ENCODE measurements at regions not wholly inside any gene's neighbourhood (a gene's known extent, or its start where the extent isn't known, plus 50 kb on each side); places are given as distances from the start of the nearest gene placed in this dataset.
"Not testable (repeated sequence)": the region's sequence is repeated elsewhere in the genome, so short reads cannot be mapped to it uniquely, and the experiment has no call there.

DNA sequence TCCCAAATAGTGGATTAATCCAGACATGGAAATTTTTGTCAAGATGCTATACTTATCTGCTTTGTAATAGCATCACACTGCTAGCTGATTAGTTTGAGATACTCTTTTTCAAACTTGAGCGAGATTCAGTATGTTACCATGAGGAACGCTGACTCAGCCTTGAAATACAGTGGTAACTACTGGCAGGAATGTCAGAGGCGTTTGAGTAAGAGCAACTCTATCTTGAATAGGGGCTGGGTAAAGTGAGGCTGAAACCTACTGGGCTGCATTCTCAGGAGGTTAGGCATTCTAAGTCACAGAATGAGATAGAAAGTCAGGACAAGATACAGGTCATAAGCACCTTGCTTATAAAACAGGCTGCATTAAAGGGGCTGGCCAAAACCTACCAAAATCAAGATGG, 2519.6 kb downstream of the ARAP2 start:
- no peak overlapping the region for H3K4me3 Mint-ChIP-seq
- TF ChIP-seq, protein P1, sequence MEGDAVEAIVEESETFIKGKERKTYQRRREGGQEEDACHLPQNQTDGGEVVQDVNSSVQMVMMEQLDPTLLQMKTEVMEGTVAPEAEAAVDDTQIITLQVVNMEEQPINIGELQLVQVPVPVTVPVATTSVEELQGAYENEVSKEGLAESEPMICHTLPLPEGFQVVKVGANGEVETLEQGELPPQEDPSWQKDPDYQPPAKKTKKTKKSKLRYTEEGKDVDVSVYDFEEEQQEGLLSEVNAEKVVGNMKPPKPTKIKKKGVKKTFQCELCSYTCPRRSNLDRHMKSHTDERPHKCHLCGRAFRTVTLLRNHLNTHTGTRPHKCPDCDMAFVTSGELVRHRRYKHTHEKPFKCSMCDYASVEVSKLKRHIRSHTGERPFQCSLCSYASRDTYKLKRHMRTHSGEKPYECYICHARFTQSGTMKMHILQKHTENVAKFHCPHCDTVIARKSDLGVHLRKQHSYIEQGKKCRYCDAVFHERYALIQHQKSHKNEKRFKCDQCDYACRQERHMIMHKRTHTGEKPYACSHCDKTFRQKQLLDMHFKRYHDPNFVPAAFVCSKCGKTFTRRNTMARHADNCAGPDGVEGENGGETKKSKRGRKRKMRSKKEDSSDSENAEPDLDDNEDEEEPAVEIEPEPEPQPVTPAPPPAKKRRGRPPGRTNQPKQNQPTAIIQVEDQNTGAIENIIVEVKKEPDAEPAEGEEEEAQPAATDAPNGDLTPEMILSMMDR (IDR thresholded peaks at IDR 0.05): no peak
- no peaks in the 10 kb centered on the region for H3K27me3 ChIP-seq (ENCODE audit: control insufficient read depth, insufficient read depth, low read length)
- no peaks in the 10 kb centered on the region for H3K27me3 Mint-ChIP-seq (ENCODE audit: low read depth in 2 of 2)
- 62% methylated on average over 3 of the region's 3 CpGs for WGBS (ENCODE audit: insufficient coverage)
- H3K36me3 ChIP-seq (ENCODE audit: control insufficient read depth, insufficient read depth, low read length): no peaks in the 10 kb centered on the region
- no peak overlapping the region for H3K4me3 ChIP-seq (ENCODE audit: low read length)
- DNase-seq (no peak), ATAC-seq (no peak)
- intact Hi-C loops (cut with micrococcal nuclease): no loop called here
- no peaks in the 10 kb centered on the region for H3K4me1 ChIP-seq (ENCODE audit: control insufficient read depth, insufficient read depth, low read length)
- no peaks in the 10 kb centered on the region for H3K9me3 ChIP-seq (ENCODE audit: control insufficient read depth, insufficient read depth, low read length)
- no peaks in the 10 kb centered on the region for H3K4me1 Mint-ChIP-seq
- H3K9me3 Mint-ChIP-seq: peaks cover 5 to 7% of the 10 kb centered on the region in 2 donors
- no peaks in the 10 kb centered on the region for H3K36me3 Mint-ChIP-seq
- no peak overlapping the region for H3K27ac ChIP-seq (ENCODE audit: low read length)
- no peak overlapping the region for H3K27ac Mint-ChIP-seq

DNA sequence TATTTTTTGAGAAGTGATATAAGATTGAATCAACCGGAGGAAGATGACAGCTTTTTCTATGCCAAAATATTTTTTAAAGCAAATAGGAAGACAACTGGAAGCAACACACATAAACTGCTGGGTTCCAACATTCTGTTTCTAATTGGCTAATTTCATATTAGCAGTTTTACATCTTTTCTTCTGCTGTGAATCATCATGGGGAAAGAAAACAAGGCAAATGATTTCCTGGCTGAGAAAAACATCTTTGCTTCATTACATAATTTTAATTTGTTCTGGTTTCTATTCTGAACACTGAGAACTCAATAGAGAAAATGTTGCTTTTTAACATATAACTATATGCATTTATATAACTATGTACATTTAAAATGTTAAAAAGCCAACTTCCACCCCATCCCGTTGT, 2518.5 kb downstream of the ARAP2 start:
- peaks cover 4 to 5% of the 10 kb centered on the region in 2 donors for H3K9me3 Mint-ChIP-seq
- H3K4me1 Mint-ChIP-seq: no peaks in the 10 kb centered on the region
- DNase-seq (no peak), ATAC-seq (no peak)
- H3K4me3 ChIP-seq (ENCODE audit: low read length): no peak overlapping the region
- no peaks in the 10 kb centered on the region for H3K36me3 Mint-ChIP-seq
- H3K4me3 Mint-ChIP-seq: no peak overlapping the region
- no peaks in the 10 kb centered on the region for H3K27me3 ChIP-seq (ENCODE audit: control insufficient read depth, insufficient read depth, low read length)
- H3K9me3 ChIP-seq (ENCODE audit: control insufficient read depth, insufficient read depth, low read length): no peaks in the 10 kb centered on the region
- intact Hi-C loops (cut with micrococcal nuclease): no loop called here
- no peaks in the 10 kb centered on the region for H3K4me1 ChIP-seq (ENCODE audit: control insufficient read depth, insufficient read depth, low read length)
- no peaks in the 10 kb centered on the region for H3K36me3 ChIP-seq (ENCODE audit: control insufficient read depth, insufficient read depth, low read length)
- TF ChIP-seq, protein P1 (IDR thresholded peaks at IDR 0.05): no peak
- H3K27ac ChIP-seq (ENCODE audit: low read length): no peak overlapping the region
- no peaks in the 10 kb centered on the region for H3K27me3 Mint-ChIP-seq (ENCODE audit: low read depth in 2 of 2)
- H3K27ac Mint-ChIP-seq: no peak overlapping the region
- WGBS (ENCODE audit: insufficient coverage): no CpG with 5 or more reads among the region's 2 CpGs

DNA sequence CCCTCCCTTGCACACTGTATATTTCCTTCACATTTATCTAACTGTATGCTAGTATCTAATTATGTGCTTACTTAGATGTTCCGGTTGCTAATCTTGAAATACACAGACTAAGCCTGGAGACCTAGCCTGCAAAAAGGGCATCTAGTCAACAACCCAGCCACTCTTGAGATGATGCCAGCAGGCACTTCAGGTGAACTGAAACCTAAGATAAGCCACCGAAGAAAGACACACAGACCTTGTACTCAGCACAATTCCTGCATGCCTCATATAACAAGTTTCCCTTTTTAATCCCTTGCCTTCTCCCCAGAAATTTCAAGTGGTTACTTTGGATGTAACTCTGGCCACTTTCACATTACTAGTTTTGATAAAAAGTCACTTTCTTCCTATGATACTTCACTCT, 2506.6 kb downstream of the ARAP2 start:
- Mint-ChIP-seq H3K27ac (no peak overlapping the region), H3K36me3 (no peaks in the 10 kb centered on the region), H3K4me3 (no peak overlapping the region), H3K27me3 (ENCODE audit: low read depth in 2 of 2) (no peaks in the 10 kb centered on the region), H3K9me3 (peaks cover 8 to 19% of the 10 kb centered on the region in 2 donors), H3K4me1 (no peaks in the 10 kb centered on the region)
- no peaks in the 10 kb centered on the region for H3K27me3 ChIP-seq (ENCODE audit: control insufficient read depth, insufficient read depth, low read length)
- intact Hi-C loops (cut with micrococcal nuclease): no loop called here
- H3K36me3 ChIP-seq (ENCODE audit: control insufficient read depth, insufficient read depth, low read length): no peaks in the 10 kb centered on the region
- H3K4me3 ChIP-seq (ENCODE audit: low read length): no peak overlapping the region
- H3K4me1 ChIP-seq (ENCODE audit: control insufficient read depth, insufficient read depth, low read length): no peaks in the 10 kb centered on the region
- ATAC-seq (no peak), DNase-seq (no peak)
- H3K9me3 ChIP-seq (ENCODE audit: control insufficient read depth, insufficient read depth, low read length): peaks cover 11% of the 10 kb centered on the region
- WGBS (ENCODE audit: insufficient coverage): 92% methylated on average over 2 of the region's 2 CpGs
- H3K27ac ChIP-seq (ENCODE audit: low read length): no peak overlapping the region
- TF ChIP-seq, protein P1 (IDR thresholded peaks at IDR 0.05): no peak

DNA sequence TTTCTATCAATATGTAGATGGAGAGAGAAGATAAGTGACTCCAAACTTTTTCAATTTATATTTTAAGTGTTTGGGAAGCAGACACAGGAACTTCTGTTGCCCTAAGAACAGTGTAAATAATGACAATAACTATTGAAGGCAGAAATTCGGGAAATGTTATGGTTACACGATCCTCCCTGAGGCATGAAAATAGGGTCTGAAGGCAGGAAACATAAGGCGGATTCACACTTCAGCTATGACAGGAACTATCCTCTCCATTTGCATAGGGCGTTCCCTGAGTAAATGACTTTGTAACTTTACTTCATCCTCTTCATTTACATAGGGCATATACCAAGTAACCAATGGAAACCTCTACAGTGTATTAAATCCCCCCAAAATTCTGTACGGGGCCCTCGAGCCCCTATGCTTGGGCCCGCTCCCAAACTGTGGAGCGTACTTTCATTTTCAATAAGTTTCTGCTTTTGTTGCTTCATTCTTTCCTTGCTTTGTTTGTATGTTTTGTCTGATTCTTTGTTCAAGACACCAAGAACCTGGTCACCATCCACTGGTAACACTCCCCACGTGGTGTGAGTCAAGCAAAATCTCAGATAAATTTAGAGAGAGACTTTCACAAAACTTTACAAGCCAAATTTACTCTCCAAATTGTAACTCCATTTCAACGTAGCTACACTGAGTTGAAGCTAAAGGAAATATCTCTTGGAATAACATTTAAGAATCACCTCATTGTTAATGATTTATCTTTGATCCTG, 2504.3 kb downstream of the ARAP2 start:
- intact Hi-C loops (cut with micrococcal nuclease): no loop called here
- Histone ChIP-seq H3K27ac (ENCODE audit: low read length) (no peak overlapping the region), H3K4me3 (ENCODE audit: low read length) (no peak overlapping the region), H3K36me3 (ENCODE audit: control insufficient read depth, insufficient read depth, low read length) (no peaks in the 10 kb centered on the region), H3K4me1 (ENCODE audit: control insufficient read depth, insufficient read depth, low read length) (no peaks in the 10 kb centered on the region), H3K9me3 (ENCODE audit: control insufficient read depth, insufficient read depth, low read length) (peaks cover 11% of the 10 kb centered on the region), H3K27me3 (ENCODE audit: control insufficient read depth, insufficient read depth, low read length) (no peaks in the 10 kb centered on the region)
- Mint-ChIP-seq H3K9me3 (peaks cover 17 to 26% of the 10 kb centered on the region in 2 donors), H3K36me3 (no peaks in the 10 kb centered on the region), H3K27ac (no peak overlapping the region), H3K4me1 (no peaks in the 10 kb centered on the region), H3K4me3 (no peak overlapping the region), H3K27me3 (ENCODE audit: low read depth in 2 of 2) (no peaks in the 10 kb centered on the region)
- WGBS (ENCODE audit: insufficient coverage): 84% methylated on average over 9 of the region's 10 CpGs
- DNase-seq (no peak), ATAC-seq (no peak)
- TF ChIP-seq, protein P1 (IDR thresholded peaks at IDR 0.05): no peak

DNA sequence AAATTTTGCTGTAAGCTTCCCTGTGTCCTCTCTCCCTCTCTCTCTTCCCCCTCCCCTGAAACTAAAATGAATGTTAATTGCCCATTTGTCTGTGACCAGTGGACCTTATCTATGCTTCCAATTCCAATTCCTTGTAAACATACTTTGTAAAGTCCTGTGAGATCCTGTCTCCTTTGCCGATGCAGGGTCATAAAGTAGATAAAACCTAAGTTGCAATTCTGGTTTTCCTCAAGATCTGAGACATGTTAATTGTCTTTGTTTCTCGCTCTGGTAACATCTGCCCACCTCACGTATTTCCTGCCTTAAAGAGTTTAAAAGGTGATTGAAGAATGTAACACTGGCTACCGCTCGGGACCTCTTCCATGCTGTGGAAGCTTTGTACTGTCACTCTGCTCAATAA, 2503.4 kb downstream of the ARAP2 start:
- intact Hi-C loops (cut with micrococcal nuclease); H3K4me1 Mint-ChIP-seq; H3K27me3 Mint-ChIP-seq (ENCODE audit: low read depth in 2 of 2); H3K36me3 ChIP-seq (ENCODE audit: control insufficient read depth, insufficient read depth, low read length); H3K4me3 Mint-ChIP-seq; H3K36me3 Mint-ChIP-seq; H3K9me3 ChIP-seq (ENCODE audit: control insufficient read depth, insufficient read depth, low read length); H3K27ac ChIP-seq (ENCODE audit: low read length); H3K4me3 ChIP-seq (ENCODE audit: low read length); ATAC-seq; H3K27ac Mint-ChIP-seq; H3K27me3 ChIP-seq (ENCODE audit: control insufficient read depth, insufficient read depth, low read length); H3K4me1 ChIP-seq (ENCODE audit: control insufficient read depth, insufficient read depth, low read length); DNase-seq: not testable (repeated sequence)
- 47% methylated on average over 5 of the region's 5 CpGs for WGBS (ENCODE audit: insufficient coverage)
- H3K9me3 Mint-ChIP-seq: peaks cover 21 to 29% of the 10 kb centered on the region in 2 donors

Data from natural killer cell (primary cell).